ENCODE measurements at regions not wholly inside any gene's neighbourhood (a gene's known extent, or its start where the extent isn't known, plus 50 kb on each side); places are given as distances from the start of the nearest gene placed in this dataset.

GRCh38 chr2:5751873-5752482 lies 59.8 kb downstream of the SOX11 start:
- Mint-ChIP-seq H3K27ac (no peak overlapping the region), H3K4me3 (no peak overlapping the region), H3K27me3 (no peaks in the 10 kb centered on the region), H3K36me3 (ENCODE audit: low read depth) (no peaks in the 10 kb centered on the region), H3K4me1 (no peaks in the 10 kb centered on the region)
- H3K9me3 ChIP-seq (ENCODE audit: control insufficient read depth, low read length, poor library complexity, severe bottlenecking) = no peaks in the 10 kb centered on the region
- no peak for ATAC-seq
- no peak for DNase-seq

- Mint-ChIP-seq H3K4me1 (no peaks in the 10 kb centered on the region), H3K27me3 (no peaks in the 10 kb centered on the region), H3K36me3 (ENCODE audit: low read depth) (no peaks in the 10 kb centered on the region), H3K27ac (no peak overlapping the region), H3K4me3 (no peak overlapping the region)
- ATAC-seq (no peak), DNase-seq (no peak)
- no peaks in the 10 kb centered on the region for H3K9me3 ChIP-seq (ENCODE audit: control insufficient read depth, low read length, poor library complexity, severe bottlenecking)
These were observed 64.1 kb downstream of the SOX11 start for GRCh38 chr2:5756272-5756671.

GRCh38 chr2:5758346-5758745 lies 66.2 kb downstream of the SOX11 start:
- H3K9me3 ChIP-seq (ENCODE audit: control insufficient read depth, low read length, poor library complexity, severe bottlenecking) = no peaks in the 10 kb centered on the region
- DNase-seq = no peak
- Mint-ChIP-seq H3K36me3 (ENCODE audit: low read depth) (no peaks in the 10 kb centered on the region), H3K27me3 (no peaks in the 10 kb centered on the region), H3K4me1 (no peaks in the 10 kb centered on the region), H3K27ac (no peak overlapping the region), H3K4me3 (no peak overlapping the region)
- no peak for ATAC-seq

- no peak overlapping the region for H3K4me3 Mint-ChIP-seq
- no peaks in the 10 kb centered on the region for H3K4me1 Mint-ChIP-seq
- no peak for DNase-seq
- no peak overlapping the region for H3K27ac Mint-ChIP-seq
- no peaks in the 10 kb centered on the region for H3K27me3 Mint-ChIP-seq
- H3K9me3 ChIP-seq (ENCODE audit: control insufficient read depth, low read length, poor library complexity, severe bottlenecking) = no peaks in the 10 kb centered on the region
- no peak for ATAC-seq
- H3K36me3 Mint-ChIP-seq (ENCODE audit: low read depth) = no peaks in the 10 kb centered on the region
These were observed 67.8 kb downstream of the SOX11 start for GRCh38 chr2:5759949-5760348.

- no peaks in the 10 kb centered on the region for H3K9me3 ChIP-seq (ENCODE audit: control insufficient read depth, low read length, poor library complexity, severe bottlenecking)
- H3K27me3 Mint-ChIP-seq = no peaks in the 10 kb centered on the region
- DNase-seq = no peak
- no peak overlapping the region for H3K4me3 Mint-ChIP-seq
- H3K4me1 Mint-ChIP-seq = no peaks in the 10 kb centered on the region
- no peak for ATAC-seq
- no peak overlapping the region for H3K27ac Mint-ChIP-seq
- no peaks in the 10 kb centered on the region for H3K36me3 Mint-ChIP-seq (ENCODE audit: low read depth)
These were observed 71.3 kb downstream of the SOX11 start for GRCh38 chr2:5763531-5763930.

- Mint-ChIP-seq H3K27me3 (no peaks in the 10 kb centered on the region), H3K36me3 (ENCODE audit: low read depth) (peaks cover 2% of the 10 kb centered on the region), H3K4me3 (no peak overlapping the region), H3K4me1 (no peaks in the 10 kb centered on the region), H3K27ac (no peak overlapping the region)
- no peak for ATAC-seq
- DNase-seq = no peak
- H3K9me3 ChIP-seq (ENCODE audit: control insufficient read depth, low read length, poor library complexity, severe bottlenecking) = no peaks in the 10 kb centered on the region
These were observed 71.9 kb downstream of the SOX11 start for GRCh38 chr2:5764041-5764440.

GRCh38 chr2:5766056-5766455 lies 73.9 kb downstream of the SOX11 start:
- no peak for DNase-seq
- H3K27me3 Mint-ChIP-seq = no peaks in the 10 kb centered on the region
- H3K4me3 Mint-ChIP-seq = no peak overlapping the region
- no peak for ATAC-seq
- peaks cover 2% of the 10 kb centered on the region for H3K36me3 Mint-ChIP-seq (ENCODE audit: low read depth)
- no peak overlapping the region for H3K27ac Mint-ChIP-seq
- no peaks in the 10 kb centered on the region for H3K4me1 Mint-ChIP-seq
- H3K9me3 ChIP-seq (ENCODE audit: control insufficient read depth, low read length, poor library complexity, severe bottlenecking) = no peaks in the 10 kb centered on the region

GRCh38 chr2:5766561-5766960 lies 74.4 kb downstream of the SOX11 start:
- H3K27ac Mint-ChIP-seq = no peak overlapping the region
- DNase-seq (no peak), ATAC-seq (no peak)
- no peaks in the 10 kb centered on the region for H3K4me1 Mint-ChIP-seq
- H3K9me3 ChIP-seq (ENCODE audit: control insufficient read depth, low read length, poor library complexity, severe bottlenecking) = no peaks in the 10 kb centered on the region
- peaks cover 2% of the 10 kb centered on the region for H3K36me3 Mint-ChIP-seq (ENCODE audit: low read depth)
- no peaks in the 10 kb centered on the region for H3K27me3 Mint-ChIP-seq
- no peak overlapping the region for H3K4me3 Mint-ChIP-seq

- H3K27me3 Mint-ChIP-seq = no peaks in the 10 kb centered on the region
These were observed 84.9 kb downstream of the SOX11 start for GRCh38 chr2:5777131-5777535.

GRCh38 chr2:5781679-5782078 lies 89.5 kb downstream of the SOX11 start:
- Mint-ChIP-seq H3K27me3 (no peaks in the 10 kb centered on the region), H3K4me1 (no peaks in the 10 kb centered on the region), H3K36me3 (ENCODE audit: low read depth) (no peaks in the 10 kb centered on the region), H3K27ac (no peak overlapping the region), H3K4me3 (no peak overlapping the region)
- ATAC-seq (no peak), DNase-seq (no peak)
- H3K9me3 ChIP-seq (ENCODE audit: control insufficient read depth, low read length, poor library complexity, severe bottlenecking) = no peaks in the 10 kb centered on the region

More at GRCh38 chr2:5777131-5777535, 84.9 kb downstream of the SOX11 start:
- H3K4me1 Mint-ChIP-seq = no peaks in the 10 kb centered on the region
- H3K27ac Mint-ChIP-seq = no peak overlapping the region
- H3K9me3 ChIP-seq (ENCODE audit: control insufficient read depth, low read length, poor library complexity, severe bottlenecking) = no peaks in the 10 kb centered on the region
- no peak for ATAC-seq
- no peak for DNase-seq
- no peak overlapping the region for H3K4me3 Mint-ChIP-seq
- H3K36me3 Mint-ChIP-seq (ENCODE audit: low read depth) = no peaks in the 10 kb centered on the region

- H3K9me3 ChIP-seq (ENCODE audit: control insufficient read depth, low read length, poor library complexity, severe bottlenecking) = no peaks in the 10 kb centered on the region
- no peaks in the 10 kb centered on the region for H3K27me3 Mint-ChIP-seq
- no peaks in the 10 kb centered on the region for H3K36me3 Mint-ChIP-seq (ENCODE audit: low read depth)
- no peaks in the 10 kb centered on the region for H3K4me1 Mint-ChIP-seq
- no peak overlapping the region for H3K4me3 Mint-ChIP-seq
- DNase-seq (no peak), ATAC-seq (no peak)
- H3K27ac Mint-ChIP-seq = no peak overlapping the region
These were observed 89.9 kb downstream of the SOX11 start for GRCh38 chr2:5782103-5782502.

GRCh38 chr2:5788447-5788846 lies 96.3 kb downstream of the SOX11 start:
- Mint-ChIP-seq H3K27me3 (no peaks in the 10 kb centered on the region), H3K4me3 (no peak overlapping the region), H3K36me3 (ENCODE audit: low read depth) (no peaks in the 10 kb centered on the region), H3K27ac (no peak overlapping the region), H3K4me1 (no peaks in the 10 kb centered on the region)
- ATAC-seq = no peak
- no peak for DNase-seq
- H3K9me3 ChIP-seq (ENCODE audit: control insufficient read depth, low read length, poor library complexity, severe bottlenecking) = no peaks in the 10 kb centered on the region

- peaks cover 2% of the 10 kb centered on the region for H3K9me3 ChIP-seq (ENCODE audit: control insufficient read depth, low read length, poor library complexity, severe bottlenecking)
- no peak for DNase-seq
- no peak for ATAC-seq
- Mint-ChIP-seq H3K4me3 (no peak overlapping the region), H3K27me3 (no peaks in the 10 kb centered on the region), H3K27ac (no peak overlapping the region), H3K4me1 (no peaks in the 10 kb centered on the region), H3K36me3 (ENCODE audit: low read depth) (no peaks in the 10 kb centered on the region)
These were observed 99.2 kb downstream of the SOX11 start for GRCh38 chr2:5791371-5791770.

GRCh38 chr2:5794012-5794411 lies 101.8 kb downstream of the SOX11 start:
- Mint-ChIP-seq H3K27ac (no peak overlapping the region), H3K4me3 (no peak overlapping the region), H3K4me1 (no peaks in the 10 kb centered on the region), H3K27me3 (no peaks in the 10 kb centered on the region), H3K36me3 (ENCODE audit: low read depth) (no peaks in the 10 kb centered on the region)
- no peak for DNase-seq
- H3K9me3 ChIP-seq (ENCODE audit: control insufficient read depth, low read length, poor library complexity, severe bottlenecking) = peaks cover 2% of the 10 kb centered on the region
- no peak for ATAC-seq
